Keratinocyte (primary cell): ENCODE measurements at regions not wholly inside any gene's neighbourhood (a gene's known extent, or its start where the extent isn't known, plus 50 kb on each side); places are given as distances from the start of the nearest gene placed in this dataset.

Source experiments
- DNase-seq: peaks from one replicate; pipeline ENCODE4 v3.0.0-alpha.2; 2011; ENCODE audit warnings: low read depth, missing footprints, low spot score
- FAIRE-seq: peaks from 2 replicates; lab custom pipeline; 2011; peaks lifted over from hg19 to GRCh38; lab: Jason Lieb, UNC
- H2AFZ ChIP-seq: 2 replicates; pipeline ENCODE4 v1.6.0; 2012; ENCODE audit warnings: low read length, control low read depth, inconsistent platforms; ENCODE audit not compliant: control insufficient read depth
- H3K27ac ChIP-seq: 2 replicates; pipeline ENCODE4 v1.5.1; 2011; ENCODE audit warnings: low read length; ENCODE audit not compliant: control insufficient read depth, insufficient read depth
- H3K27me3 ChIP-seq: 3 replicates; pipeline ENCODE4 v1.6.0; 2011; ENCODE audit warnings: low read length; ENCODE audit not compliant: control insufficient read depth, insufficient read depth; ENCODE audit errors: extremely low read depth
- H3K36me3 ChIP-seq, 2 experiments: 2 replicates in 1 of 2; 3 replicates in 1 of 2; pipeline ENCODE4 v1.5.1; 2011; ENCODE audit warnings: low read length in 2 of 2, mild to moderate bottlenecking in 1 of 2; ENCODE audit not compliant: control insufficient read depth in 2 of 2, insufficient read depth in 2 of 2; ENCODE audit errors: extremely low read depth in 1 of 2
- H3K4me1 ChIP-seq: 3 replicates; pipeline ENCODE4 v1.5.1; 2011; ENCODE audit warnings: low read length; ENCODE audit not compliant: control insufficient read depth, insufficient read depth; ENCODE audit errors: extremely low read depth
- H3K4me2 ChIP-seq: 3 replicates; pipeline ENCODE4 v1.6.0; 2011; ENCODE audit warnings: low read depth, low read length; ENCODE audit not compliant: control insufficient read depth, insufficient read depth; ENCODE audit errors: extremely low read depth
- H3K4me3 ChIP-seq, 3 experiments: fragments of 200-600 bp in 1 of 3; sonication (generic) in 1 of 3; 2 replicates in 2 of 3; 3 replicates in 1 of 3; pipeline ENCODE4 v1.5.1; 2011 to 2016; ENCODE audit warnings: low read length in 3 of 3, mild to moderate bottlenecking in 3 of 3, control low read depth in 2 of 3, inconsistent platforms in 1 of 3, low read depth in 1 of 3, mixed read lengths in 1 of 3, mixed run types in 1 of 3, moderate library complexity in 1 of 3; ENCODE audit not compliant: control insufficient read depth in 2 of 3, insufficient read depth in 2 of 3; ENCODE audit errors: extremely low read depth in 1 of 3
- H3K79me2 ChIP-seq: 2 replicates; pipeline ENCODE4 v1.6.0; 2012; ENCODE audit warnings: low read length; ENCODE audit not compliant: control insufficient read depth, insufficient read depth
- H3K9ac ChIP-seq: 3 replicates; pipeline ENCODE4 v1.6.0; 2011; ENCODE audit warnings: low read length; ENCODE audit not compliant: control insufficient read depth, insufficient read depth; ENCODE audit errors: extremely low read depth
- H3K9me1 ChIP-seq: 3 replicates; pipeline ENCODE4 v1.6.0; 2011; ENCODE audit warnings: low read length; ENCODE audit not compliant: control insufficient read depth, insufficient read depth; ENCODE audit errors: extremely low read depth
- H3K9me3 ChIP-seq: 2 replicates; pipeline ENCODE4 v1.5.1; 2012; ENCODE audit warnings: low read depth, low read length; ENCODE audit not compliant: control insufficient read depth
- H4K20me1 ChIP-seq: 3 replicates; pipeline ENCODE4 v1.6.0; 2011; ENCODE audit warnings: low read length; ENCODE audit not compliant: control insufficient read depth, insufficient read depth; ENCODE audit errors: extremely low read depth
- EZH2 ChIP-seq: IDR thresholded peaks from one replicate; pipeline ENCODE4 v1.6.1; 2012; ENCODE audit warnings: inconsistent platforms, mild to moderate bottlenecking, low read length, moderate library complexity
- dilution Hi-C: fragments of 300-500 bp; cut with MboI; formaldehyde crosslinking; loops from one replicate; pipeline ENCODE4 v1.7.0; 2020; ENCODE audit warnings: low sequenced_read_pairs; ENCODE audit not compliant: extremely low pct_ligation_motif_present
- TF ChIP-seq, protein P1 (sequence below), 3 experiments: IDR thresholded peaks in 1 of 3; conservative IDR thresholded peaks in 1 of 3; optimal IDR thresholded peaks in 1 of 3; 2 replicates in 2 of 3; 3 replicates in 1 of 3; pipeline versions ENCODE3 to v1.5.1; 2011; ENCODE audit warnings: low read length in 3 of 3, mild to moderate bottlenecking in 3 of 3, moderate library complexity in 2 of 3, control low read depth in 1 of 3, inconsistent platforms in 1 of 3; ENCODE audit not compliant: insufficient read depth in 2 of 3; ENCODE audit errors: extremely low read depth in 1 of 3

DNA sequence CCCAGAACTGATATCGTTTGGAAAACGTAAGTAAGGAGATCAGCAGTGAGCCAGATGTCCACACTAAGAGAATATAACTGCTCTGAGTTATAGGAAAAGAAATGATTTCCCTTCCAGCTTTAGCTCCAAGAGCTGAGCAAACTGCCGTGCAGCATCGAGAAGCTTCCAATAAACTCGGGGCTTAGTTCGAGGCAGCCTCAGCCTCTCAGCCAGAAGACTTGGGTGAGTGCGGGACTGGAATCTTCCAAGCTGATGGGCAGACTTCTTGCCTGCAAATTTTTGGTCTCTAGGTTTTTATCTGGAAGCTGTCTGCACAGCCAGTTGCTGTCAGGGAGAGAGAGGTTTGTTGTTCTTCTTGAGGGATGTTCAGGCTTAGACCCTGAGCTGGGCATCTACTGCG is 196.1 kb downstream of the PHETA1 start:
- Histone ChIP-seq H3K4me1 (no peaks in the 10 kb centered on the region), H2AFZ (no peak overlapping the region), H4K20me1 (no peaks in the 10 kb centered on the region), H3K9ac (no peak overlapping the region), H3K4me2 (no peak overlapping the region), H3K4me3 (no peak overlapping the region), H3K27me3 (peaks cover 6% of the 10 kb centered on the region), H3K36me3 (no peaks in the 10 kb centered on the region), H3K9me3 (no peaks in the 10 kb centered on the region), H3K79me2 (no peaks in the 10 kb centered on the region), H3K27ac (no peak overlapping the region), H3K9me1 (no peaks in the 10 kb centered on the region)
- FAIRE-seq = no peak
- TF ChIP-seq, protein P1, sequence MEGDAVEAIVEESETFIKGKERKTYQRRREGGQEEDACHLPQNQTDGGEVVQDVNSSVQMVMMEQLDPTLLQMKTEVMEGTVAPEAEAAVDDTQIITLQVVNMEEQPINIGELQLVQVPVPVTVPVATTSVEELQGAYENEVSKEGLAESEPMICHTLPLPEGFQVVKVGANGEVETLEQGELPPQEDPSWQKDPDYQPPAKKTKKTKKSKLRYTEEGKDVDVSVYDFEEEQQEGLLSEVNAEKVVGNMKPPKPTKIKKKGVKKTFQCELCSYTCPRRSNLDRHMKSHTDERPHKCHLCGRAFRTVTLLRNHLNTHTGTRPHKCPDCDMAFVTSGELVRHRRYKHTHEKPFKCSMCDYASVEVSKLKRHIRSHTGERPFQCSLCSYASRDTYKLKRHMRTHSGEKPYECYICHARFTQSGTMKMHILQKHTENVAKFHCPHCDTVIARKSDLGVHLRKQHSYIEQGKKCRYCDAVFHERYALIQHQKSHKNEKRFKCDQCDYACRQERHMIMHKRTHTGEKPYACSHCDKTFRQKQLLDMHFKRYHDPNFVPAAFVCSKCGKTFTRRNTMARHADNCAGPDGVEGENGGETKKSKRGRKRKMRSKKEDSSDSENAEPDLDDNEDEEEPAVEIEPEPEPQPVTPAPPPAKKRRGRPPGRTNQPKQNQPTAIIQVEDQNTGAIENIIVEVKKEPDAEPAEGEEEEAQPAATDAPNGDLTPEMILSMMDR (optimal IDR thresholded peaks at IDR 0.05 in 1 of 3, IDR thresholded peaks at IDR 0.05 in 1 of 3, conservative IDR thresholded peaks at IDR 0.05 in 1 of 3; ENCODE audit: extremely low read depth in 1 of 3, insufficient read depth in 2 of 3, low read length in 3 of 3) = no peak
- TF ChIP-seq EZH2 = no peak
- dilution Hi-C loops = no loop called here
- no peak for DNase-seq

GRCh38 chr12:111171832-111172231 is 197.1 kb downstream of the PHETA1 start:
- no peaks in the 10 kb centered on the region for H3K36me3 ChIP-seq
- H3K27me3 ChIP-seq = peaks cover 6% of the 10 kb centered on the region
- no peaks in the 10 kb centered on the region for H3K9me3 ChIP-seq
- dilution Hi-C loops = no loop called here
- no peaks in the 10 kb centered on the region for H3K79me2 ChIP-seq
- no peak overlapping the region for H3K9ac ChIP-seq
- DNase-seq (no peak), FAIRE-seq (no peak)
- H3K4me2 ChIP-seq = no peak overlapping the region
- H2AFZ ChIP-seq = no peak overlapping the region
- H3K4me3 ChIP-seq = no peak overlapping the region
- H3K27ac ChIP-seq = no peak overlapping the region
- no peak for TF ChIP-seq EZH2
- TF ChIP-seq, protein P1 (optimal IDR thresholded peaks at IDR 0.05 in 1 of 3, IDR thresholded peaks at IDR 0.05 in 1 of 3, conservative IDR thresholded peaks at IDR 0.05 in 1 of 3; ENCODE audit: extremely low read depth in 1 of 3, insufficient read depth in 2 of 3, low read length in 3 of 3) = no peak
- H3K4me1 ChIP-seq = no peaks in the 10 kb centered on the region
- no peaks in the 10 kb centered on the region for H3K9me1 ChIP-seq
- no peaks in the 10 kb centered on the region for H4K20me1 ChIP-seq
